Hepatocyte (in vitro differentiated cells): ENCODE measurements at regions not wholly inside any gene's neighbourhood (a gene's known extent, or its start where the extent isn't known, plus 50 kb on each side); places are given as distances from the start of the nearest gene placed in this dataset.

ENCODE experiments used
- EZH2 ChIP-seq: fragments of 200-600 bp; sonication (generic); IDR thresholded peaks from 2 replicates; pipeline ENCODE4 v1.6.1; 2016; ENCODE audit warnings: antibody characterized with exemption, mild to moderate bottlenecking, borderline replicate concordance
- TF ChIP-seq, protein P1 (sequence below): fragments of 200-600 bp; sonication (generic); IDR thresholded peaks from 2 replicates; pipeline ENCODE4 v1.5.1; 2016; ENCODE audit warnings: antibody characterized with exemption, mild to moderate bottlenecking; ENCODE audit not compliant: poor library complexity

DNA sequence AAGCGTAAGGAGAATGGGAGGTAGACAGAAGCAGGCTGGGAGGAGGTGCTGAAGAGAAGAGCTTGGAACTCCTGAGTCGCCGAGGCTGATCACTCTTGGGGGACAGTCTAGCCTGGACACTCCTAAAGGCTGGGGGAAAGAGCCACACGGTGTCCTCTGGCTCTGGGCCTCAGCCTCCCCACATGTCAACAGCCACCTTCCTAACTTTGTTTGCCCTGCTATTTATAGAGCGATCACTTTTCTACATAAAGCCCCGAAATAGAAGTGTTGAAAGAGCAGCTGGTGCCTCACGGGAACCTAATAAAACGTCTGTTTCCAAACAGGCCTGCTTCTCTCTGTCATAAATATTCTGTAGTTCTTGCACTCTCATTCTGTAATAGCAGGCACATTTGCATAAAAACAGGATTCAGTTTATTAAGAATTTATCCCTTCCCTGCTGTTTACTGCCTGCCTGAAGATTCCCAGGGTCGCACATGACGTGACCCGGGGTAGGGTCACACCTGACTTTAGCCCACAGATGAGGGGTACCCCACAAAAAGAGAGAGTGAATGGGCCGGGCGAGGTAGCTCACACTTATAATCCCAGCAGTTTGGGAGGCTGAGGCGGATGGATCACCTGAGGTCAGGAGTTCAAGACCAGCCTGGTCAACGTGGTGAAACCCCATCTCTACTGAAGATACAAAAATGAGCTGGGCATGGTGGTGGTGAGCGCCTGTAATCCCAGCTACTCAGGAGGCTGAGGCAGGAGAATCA lies 212.5 kb downstream of the TOMM20 start:
- TF ChIP-seq, protein P1, sequence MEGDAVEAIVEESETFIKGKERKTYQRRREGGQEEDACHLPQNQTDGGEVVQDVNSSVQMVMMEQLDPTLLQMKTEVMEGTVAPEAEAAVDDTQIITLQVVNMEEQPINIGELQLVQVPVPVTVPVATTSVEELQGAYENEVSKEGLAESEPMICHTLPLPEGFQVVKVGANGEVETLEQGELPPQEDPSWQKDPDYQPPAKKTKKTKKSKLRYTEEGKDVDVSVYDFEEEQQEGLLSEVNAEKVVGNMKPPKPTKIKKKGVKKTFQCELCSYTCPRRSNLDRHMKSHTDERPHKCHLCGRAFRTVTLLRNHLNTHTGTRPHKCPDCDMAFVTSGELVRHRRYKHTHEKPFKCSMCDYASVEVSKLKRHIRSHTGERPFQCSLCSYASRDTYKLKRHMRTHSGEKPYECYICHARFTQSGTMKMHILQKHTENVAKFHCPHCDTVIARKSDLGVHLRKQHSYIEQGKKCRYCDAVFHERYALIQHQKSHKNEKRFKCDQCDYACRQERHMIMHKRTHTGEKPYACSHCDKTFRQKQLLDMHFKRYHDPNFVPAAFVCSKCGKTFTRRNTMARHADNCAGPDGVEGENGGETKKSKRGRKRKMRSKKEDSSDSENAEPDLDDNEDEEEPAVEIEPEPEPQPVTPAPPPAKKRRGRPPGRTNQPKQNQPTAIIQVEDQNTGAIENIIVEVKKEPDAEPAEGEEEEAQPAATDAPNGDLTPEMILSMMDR, result no peak
- TF ChIP-seq EZH2, result no peak
